HCT116 (cell line): ENCODE measurements at regions not wholly inside any gene's neighbourhood (a gene's known extent, or its start where the extent isn't known, plus 50 kb on each side); places are given as distances from the start of the nearest gene placed in this dataset.

ENCODE experiments used
- ATAC-seq: fragments of 200-7000 bp; cut with Tn5 transposase; 2 replicates; pipeline ENCODE4 v1.9.1; 2020; ENCODE audit warnings: mild to moderate bottlenecking, moderate library complexity
- BruUV-seq: library from RNA; stranded (reverse); fragments of 400-500 nt; replicated peaks from 2 replicates; lab custom pipeline; 2021; lab: Mats Ljungman, UMichigan
- CTCF ChIA-PET: fragments of 300-600 bp; sonication (Branson Sonifier 250); formaldehyde crosslinking; loops from one replicate; lab custom pipeline; 2021; ENCODE audit warnings: antibody characterized with exemption; lab: Charles Lee
- POLR2A ChIA-PET: fragments of 300-600, 350-600 bp; sonication (Branson Sonifier 250); formaldehyde crosslinking; loops from one replicate; lab custom pipeline; 2021; ENCODE audit warnings: antibody characterized with exemption; lab: Charles Lee
- RAD21 ChIA-PET, 2 experiments: fragments of 300-600 bp; sonication (Branson Sonifier 250); formaldehyde crosslinking; loops; one replicate each; lab custom pipeline; 2023; ENCODE audit warnings: low total read pairs in 2 of 2; ENCODE audit not compliant: uncharacterized antibody in 2 of 2, unreplicated experiment in 2 of 2, low non-redundant PET in 1 of 2; lab: Charles Lee
- DNase-seq: peaks from one replicate; pipeline ENCODE4 v3.0.0-alpha.2; 2010; ENCODE audit warnings: low read depth, low spot score
- H2AFZ ChIP-seq: fragments of 200-600 bp; shearing (Covaris generic), sonication (generic); 2 replicates; pipeline ENCODE4 v1.6.1; 2017; ENCODE audit warnings: low read depth, mixed run types, mixed read lengths, antibody characterized with exemption, low read length; ENCODE audit not compliant: poor library complexity, severe bottlenecking
- H3K27ac ChIP-seq: 2 replicates; pipeline ENCODE4 v1.5.1; 2012; ENCODE audit warnings: low read depth, low read length
- H3K27me3 ChIP-seq: fragments of 200-600 bp; sonication (generic); 2 replicates; pipeline ENCODE4 v1.6.1; 2016; ENCODE audit warnings: mixed run types, low read length, mixed read lengths; ENCODE audit not compliant: insufficient read depth
- H3K36me3 ChIP-seq, 2 experiments: fragments of 200-500 bp in 1 of 2; fragments of 200-600 bp in 1 of 2; sonication (Bioruptor generic) in 1 of 2; sonication (generic) in 1 of 2; 2 replicates each; pipeline versions ENCODE4 v1.5.1 to v1.6.1; 2014 to 2016; ENCODE audit warnings: low read length in 2 of 2, inconsistent platforms in 1 of 2, mixed read lengths in 1 of 2, mixed run types in 1 of 2; ENCODE audit not compliant: insufficient read depth in 2 of 2, control insufficient read depth in 1 of 2
- H3K4me1 ChIP-seq, 2 experiments: fragments of 200-600 bp in 1 of 2; sonication (generic) in 1 of 2; 2 replicates each; pipeline versions ENCODE4 v1.5.1 to v1.6.1; 2012 to 2017; ENCODE audit warnings: low read length in 2 of 2, inconsistent platforms in 1 of 2, mild to moderate bottlenecking in 1 of 2, mixed read lengths in 1 of 2, mixed run types in 1 of 2, moderate library complexity in 1 of 2; ENCODE audit not compliant: insufficient read depth in 2 of 2, control insufficient read depth in 1 of 2
- H3K4me2 ChIP-seq: fragments of 200-600 bp; sonication (generic); 2 replicates; pipeline ENCODE4 v1.6.1; 2017; ENCODE audit warnings: mixed run types, low read length, mixed read lengths
- H3K4me3 ChIP-seq, 2 experiments: fragments of 200-600 bp in 1 of 2; sonication (generic) in 1 of 2; replicated peaks in 1 of 2; 2 replicates each; pipeline ENCODE4 v1.5.1; 2011 to 2016; ENCODE audit warnings: low read length in 2 of 2, control low read depth in 1 of 2, low read depth in 1 of 2, mild to moderate bottlenecking in 1 of 2, mixed read lengths in 1 of 2, mixed run types in 1 of 2
- H3K79me2 ChIP-seq: fragments of 200-600 bp; sonication (generic); 2 replicates; pipeline ENCODE4 v1.6.1; 2017; ENCODE audit warnings: mild to moderate bottlenecking, mixed run types, low read length, moderate library complexity, mixed read lengths; ENCODE audit not compliant: insufficient read depth
- H3K9ac ChIP-seq: fragments of 200-600 bp; sonication (generic); 2 replicates; pipeline ENCODE4 v1.6.1; 2016; ENCODE audit warnings: low read length, mixed read lengths
- H3K9me2 ChIP-seq: fragments of 200-600 bp; sonication (generic), shearing (Covaris generic); 2 replicates; pipeline ENCODE4 v1.6.1; 2017; ENCODE audit warnings: mixed run types, mild to moderate bottlenecking, moderate library complexity; ENCODE audit not compliant: insufficient read depth
- H3K9me3 ChIP-seq, 2 experiments: fragments of 200-500 bp in 1 of 2; fragments of 200-600 bp in 1 of 2; sonication (Bioruptor generic) in 1 of 2; sonication (generic) in 1 of 2; 2 replicates each; pipeline ENCODE4 v1.6.1; 2014 to 2017; ENCODE audit warnings: low read length in 2 of 2, mixed read lengths in 2 of 2, inconsistent platforms in 1 of 2, low read depth in 1 of 2, mild to moderate bottlenecking in 1 of 2, mixed run types in 1 of 2, moderate library complexity in 1 of 2; ENCODE audit not compliant: control insufficient read depth in 1 of 2, insufficient read depth in 1 of 2
- H4K20me1 ChIP-seq: fragments of 200-600 bp; sonication (generic), shearing (Covaris generic); 2 replicates; pipeline ENCODE4 v1.6.1; 2017; ENCODE audit warnings: mixed run types, mild to moderate bottlenecking, moderate library complexity; ENCODE audit not compliant: insufficient read depth
- CBX3 ChIP-seq: IDR thresholded peaks from 2 replicates; pipeline ENCODE4 v1.6.1; 2012; ENCODE audit warnings: low read depth
- CEBPB ChIP-seq: IDR thresholded peaks from 2 replicates; pipeline ENCODE4 v1.6.1; 2012; ENCODE audit warnings: low read depth
- CTCF ChIP-seq, 3 experiments: fragments of 200-600 bp in 1 of 3; sonication (generic) in 1 of 3; IDR thresholded peaks in 2 of 3; conservative IDR thresholded peaks in 1 of 3; 2 replicates each; pipeline ENCODE4 v1.5.1; 2012 to 2017; ENCODE audit warnings: low read depth in 2 of 3, low read length in 2 of 3, antibody characterized with exemption in 1 of 3, borderline replicate concordance in 1 of 3, control low read depth in 1 of 3, mild to moderate bottlenecking in 1 of 3, mixed read lengths in 1 of 3, mixed run types in 1 of 3, moderate library complexity in 1 of 3; ENCODE audit not compliant: insufficient read depth in 1 of 3
- EGR1 ChIP-seq: IDR thresholded peaks from 2 replicates; pipeline ENCODE4 v1.6.1; 2012; ENCODE audit warnings: low read depth
- EZH2 ChIP-seq: fragments of 200-600 bp; sonication (generic); IDR thresholded peaks from 2 replicates; pipeline ENCODE4 v1.6.1; 2017; ENCODE audit warnings: antibody characterized with exemption, mixed run types
- EZH2phosphoT487 ChIP-seq: fragments of 200-600 bp; IDR thresholded peaks from 2 replicates; pipeline ENCODE4 v1.6.1; 2018; ENCODE audit warnings: antibody characterized with exemption, borderline replicate concordance
- FOSL1 ChIP-seq: IDR thresholded peaks from 2 replicates; pipeline ENCODE4 v1.6.1; 2012; ENCODE audit warnings: low read depth
- JUND ChIP-seq: IDR thresholded peaks from 2 replicates; pipeline ENCODE4 v1.6.1; 2012
- POLR2A ChIP-seq: IDR thresholded peaks from 2 replicates; pipeline ENCODE4 v1.7.0; 2011; ENCODE audit warnings: borderline replicate concordance; ENCODE audit not compliant: insufficient read depth, insufficient read length; ENCODE audit errors: extremely low read depth
- POLR2AphosphoS5 ChIP-seq: IDR thresholded peaks from 2 replicates; pipeline ENCODE4 v1.6.1; 2011; ENCODE audit warnings: mild to moderate bottlenecking, low read depth, low read length, moderate library complexity
- RAD21 ChIP-seq: IDR thresholded peaks from 2 replicates; pipeline ENCODE4 v1.6.1; 2012; ENCODE audit warnings: low read depth, mild to moderate bottlenecking
- SIN3A ChIP-seq: IDR thresholded peaks from 2 replicates; pipeline ENCODE4 v1.6.1; 2012; ENCODE audit warnings: low read depth
- TCF7L2 ChIP-seq: IDR thresholded peaks from 2 replicates; pipeline ENCODE4 v1.7.0; 2011; ENCODE audit warnings: borderline replicate concordance, inconsistent platforms; ENCODE audit not compliant: insufficient read depth, insufficient read length; ENCODE audit errors: extremely low read depth
- YY1 ChIP-seq: IDR thresholded peaks from 2 replicates; pipeline ENCODE4 v1.6.1; 2011; ENCODE audit warnings: low read length, low read depth, moderate library complexity, mild to moderate bottlenecking; ENCODE audit not compliant: insufficient replicate concordance; ENCODE audit errors: extremely low read depth
- ZNF274 ChIP-seq: fragments of 200-500 bp; sonication (Bioruptor generic); IDR thresholded peaks from 2 replicates; pipeline ENCODE4 v1.6.1; 2014; ENCODE audit warnings: mild to moderate bottlenecking, low read depth, low read length, inconsistent platforms
- intact Hi-C: fragments of 100-400 bp; cut with micrococcal nuclease; formaldehyde crosslinking; loops from 2 replicates; pipeline ENCODE4 v1.10.0; 2022
- TF ChIP-seq, protein P1 (sequence below): IDR thresholded peaks from 2 replicates; pipeline ENCODE4 v1.6.1; 2012

DNA sequence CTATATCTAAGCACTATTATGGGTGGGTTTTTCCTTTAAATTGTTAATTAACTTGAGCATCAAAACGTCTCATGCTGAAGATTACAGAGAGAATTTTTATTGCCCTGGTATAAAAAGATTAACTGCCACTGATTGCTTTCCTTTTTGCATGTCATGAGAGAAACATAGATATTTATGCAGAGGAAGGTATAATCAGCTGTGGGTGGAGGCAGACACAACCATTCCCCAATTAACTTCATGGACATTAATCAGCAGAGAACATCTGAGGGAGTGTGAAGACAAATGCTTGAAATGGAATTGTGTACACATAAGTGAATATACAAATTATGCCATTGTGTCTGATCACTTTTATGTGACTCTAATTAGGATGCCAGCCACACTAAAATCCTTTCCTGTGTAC is 115.2 kb upstream of the CPHXL start:
- H3K4me3 ChIP-seq: no peak overlapping the region
- H3K36me3 ChIP-seq: no peaks in the 10 kb centered on the region
- H3K4me1 ChIP-seq: no peaks in the 10 kb centered on the region
- no TSS peak for BruUV-seq
- H3K4me2 ChIP-seq: no peak overlapping the region
- H3K27me3 ChIP-seq: no peaks in the 10 kb centered on the region; the same call in 1 of the 2 replicates
- no peak overlapping the region for H3K9ac ChIP-seq
- no peak for TF ChIP-seq EZH2
- TF ChIP-seq POLR2AphosphoS5: no peak
- no peak for TF ChIP-seq POLR2A
- TF ChIP-seq CEBPB: no peak
- no peak for TF ChIP-seq SIN3A
- TF ChIP-seq RAD21: no peak
- TF ChIP-seq YY1: no peak
- TF ChIP-seq TCF7L2: no peak
- TF ChIP-seq EZH2phosphoT487: no peak
- TF ChIP-seq CBX3: no peak
- TF ChIP-seq FOSL1: no peak
- TF ChIP-seq, protein P1, sequence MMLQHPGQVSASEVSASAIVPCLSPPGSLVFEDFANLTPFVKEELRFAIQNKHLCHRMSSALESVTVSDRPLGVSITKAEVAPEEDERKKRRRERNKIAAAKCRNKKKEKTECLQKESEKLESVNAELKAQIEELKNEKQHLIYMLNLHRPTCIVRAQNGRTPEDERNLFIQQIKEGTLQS: no peak
- TF ChIP-seq EGR1: no peak
- TF ChIP-seq ZNF274: no peak
- TF ChIP-seq CTCF (IDR thresholded peaks at IDR 0.05 in 2 of 3, conservative IDR thresholded peaks at IDR 0.05 in 1 of 3; ENCODE audit: borderline replicate concordance in 1 of 3, insufficient read depth in 1 of 3, low read depth in 2 of 3, low read length in 2 of 3): no peak
- TF ChIP-seq JUND: no peak
- H3K27ac ChIP-seq: no peak overlapping the region
- no peaks in the 10 kb centered on the region for H4K20me1 ChIP-seq
- ChIA-PET CTCF (no interaction called here), RAD21 (no interaction called here), POLR2A (no interaction called here)
- no peak overlapping the region for H2AFZ ChIP-seq
- intact Hi-C loops: no loop called here
- no peaks in the 10 kb centered on the region for H3K79me2 ChIP-seq
- ATAC-seq: no peak
- no peaks in the 10 kb centered on the region for H3K9me3 ChIP-seq
- no peak for DNase-seq
- H3K9me2 ChIP-seq: no peaks in the 10 kb centered on the region
